ENCODE measurements at regions not wholly inside any gene's neighbourhood (a gene's known extent, or its start where the extent isn't known, plus 50 kb on each side); places are given as distances from the start of the nearest gene placed in this dataset.

- TF ChIP-seq TCF7L2 (IDR thresholded peaks at IDR 0.05; ENCODE audit: low read depth, low read length) (no peak), CTCF (IDR thresholded peaks at IDR 0.05) (no peak), POLR2AphosphoS5 (IDR thresholded peaks at IDR 0.05; ENCODE audit: low read depth, low read length) (no peak), REST (IDR thresholded peaks at IDR 0.05; ENCODE audit: insufficient read depth in 1 of 2, low read depth in 2 of 2, low read length in 1 of 2) (no peak)
Observed at GRCh38 chr5:96193946-96194345, 232.3 kb upstream of the ELL2 start.
